Activated naive CD4-positive, alpha-beta T cell treated with anti-CD3 and anti-CD28 coated beads, Interleukin-2, amount 50 U/mL, for 72 hours (primary cell): ENCODE measurements at regions not wholly inside any gene's neighbourhood (a gene's known extent, or its start where the extent isn't known, plus 50 kb on each side); places are given as distances from the start of the nearest gene placed in this dataset.
"Not testable (repeated sequence)": the region's sequence is repeated elsewhere in the genome, so short reads cannot be mapped to it uniquely, and the experiment has no call there.

Experiments used
- ATAC-seq, 2 donors: fragments of 150-1000 bp; cut with Tn5 transposase; 2 replicates each; pipeline ENCODE4 v1.10.0; 2021; ENCODE audit warnings: mild to moderate bottlenecking in 2 of 2, moderate library complexity in 2 of 2
- DNase-seq, 2 donors: peaks; one replicate each; pipeline ENCODE4 v3.0.0; 2021 to 2022; ENCODE audit warnings: low spot score in 2 of 2
- H3K27ac Mint-ChIP-seq, 2 donors: one replicate each; pipeline ENCODE4 v1.8.0; 2022; ENCODE audit warnings: mild to moderate bottlenecking in 2 of 2, mixed read lengths in 2 of 2
- H3K36me3 Mint-ChIP-seq, 2 donors: one replicate each; pipeline ENCODE4 v1.8.0; 2022; ENCODE audit warnings: mixed read lengths in 2 of 2
- H3K9me3 Mint-ChIP-seq, 2 donors: one replicate each; pipeline ENCODE4 v1.8.0; 2022; ENCODE audit warnings: mixed read lengths in 2 of 2

DNA sequence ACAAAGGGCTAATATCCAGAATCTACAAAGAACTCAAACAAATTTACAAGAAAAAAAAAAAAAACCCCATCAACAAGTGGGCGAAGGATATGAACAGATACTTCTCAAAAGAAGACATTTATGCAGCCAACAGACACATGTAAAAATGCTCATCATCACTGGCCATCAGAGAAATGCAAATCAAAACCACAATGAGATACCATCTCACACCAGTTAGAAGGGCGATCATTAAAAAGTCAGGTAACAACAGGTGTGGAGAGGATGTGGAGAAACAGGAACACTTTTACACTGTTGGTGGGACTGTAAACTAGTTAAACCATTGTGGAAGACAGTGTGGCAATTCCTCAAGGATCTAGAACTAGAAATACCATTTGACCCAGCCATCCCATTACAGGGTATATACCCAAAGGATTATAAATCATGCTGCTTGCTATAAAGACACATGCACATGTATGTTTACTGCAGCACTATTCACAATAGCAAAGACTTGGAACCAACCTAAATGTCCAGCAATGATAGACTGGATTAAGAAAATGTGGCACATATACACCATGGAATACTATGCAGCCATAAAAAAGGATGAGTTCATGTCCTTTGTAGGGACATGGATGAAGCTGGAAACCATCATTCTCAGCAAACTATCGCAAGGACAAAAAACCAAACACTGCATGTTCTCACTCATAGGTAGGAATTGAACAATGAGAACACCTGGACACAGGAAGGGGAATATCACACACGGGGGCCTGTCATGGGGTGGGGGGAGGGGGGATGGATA is 222.4 kb upstream of the RUNX1 start:
- H3K27ac Mint-ChIP-seq, H3K9me3 Mint-ChIP-seq, ATAC-seq, H3K36me3 Mint-ChIP-seq, DNase-seq: not testable (repeated sequence)

DNA sequence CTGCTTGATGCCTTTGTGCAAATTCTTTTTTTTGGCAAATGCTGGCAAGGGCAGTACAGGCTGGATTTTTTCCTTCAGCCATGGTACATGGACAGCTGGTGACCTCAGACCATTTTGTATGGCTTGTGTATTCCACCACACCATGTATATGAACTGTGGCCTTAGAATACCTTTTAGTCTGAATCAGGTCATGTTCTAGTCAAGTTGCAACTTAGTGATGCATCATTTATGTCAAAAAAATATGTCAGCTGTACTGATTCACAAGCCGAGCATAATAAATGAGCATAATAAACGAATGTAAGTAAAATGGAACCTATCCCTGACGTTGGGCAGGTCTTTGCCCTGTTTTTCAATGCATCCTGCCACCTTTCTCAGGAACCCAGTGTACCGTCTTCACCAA is 219.7 kb upstream of the RUNX1 start:
- no peak for DNase-seq
- ATAC-seq = no peak
- Mint-ChIP-seq H3K27ac (no peak overlapping the region), H3K9me3 (peaks cover 4 to 13% of the 10 kb centered on the region in 2 donors), H3K36me3 (peaks cover 6 to 7% of the 10 kb centered on the region in 2 donors)

GRCh38 chr21:35268261-35268660 is 219.2 kb upstream of the RUNX1 start:
- Mint-ChIP-seq H3K36me3 (peaks cover 6 to 7% of the 10 kb centered on the region in 2 donors), H3K27ac (no peak overlapping the region), H3K9me3 (peaks cover 4 to 13% of the 10 kb centered on the region in 2 donors)
- DNase-seq = no peak
- no peak for ATAC-seq

GRCh38 chr21:35266546-35266945 is 217.4 kb upstream of the RUNX1 start:
- no peak for DNase-seq
- peaks cover 0 to 7% of the 10 kb centered on the region in 2 donors for H3K36me3 Mint-ChIP-seq
- H3K9me3 Mint-ChIP-seq = peaks cover 4 to 7% of the 10 kb centered on the region in 2 donors
- no peak overlapping the region for H3K27ac Mint-ChIP-seq
- no peak for ATAC-seq

- H3K36me3 Mint-ChIP-seq = peaks cover 0 to 7% of the 10 kb centered on the region in 2 donors
- no peak for ATAC-seq
- DNase-seq = no peak
- peaks cover 4 to 11% of the 10 kb centered on the region in 2 donors for H3K9me3 Mint-ChIP-seq
- H3K27ac Mint-ChIP-seq = no peak overlapping the region
These were observed 216.2 kb upstream of the RUNX1 start for GRCh38 chr21:35265170-35265877.

DNA sequence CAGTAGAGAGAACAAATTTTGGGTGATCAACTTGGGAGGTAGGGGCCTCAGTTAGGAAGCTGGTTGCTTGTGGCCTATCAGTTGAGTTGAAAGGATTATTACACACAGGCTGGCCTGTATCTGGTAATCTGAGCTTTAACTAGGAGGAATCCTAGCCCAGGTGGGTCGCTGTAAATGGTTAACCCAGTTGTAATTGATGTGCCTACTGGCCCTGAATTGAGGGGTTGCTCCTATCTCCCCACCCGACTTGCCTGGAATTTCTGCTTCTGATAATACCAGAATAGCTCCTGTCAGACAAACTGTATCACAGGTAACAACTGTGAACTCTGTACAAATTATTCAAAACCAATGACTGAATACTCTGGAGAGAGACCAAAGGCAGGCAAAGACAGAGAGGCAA is 210.4 kb upstream of the RUNX1 start:
- H3K27ac Mint-ChIP-seq = no peak overlapping the region
- ATAC-seq (no peak), DNase-seq (no peak)
- H3K9me3 Mint-ChIP-seq = peaks cover 7 to 19% of the 10 kb centered on the region in 2 donors
- H3K36me3 Mint-ChIP-seq = peaks cover 4 to 11% of the 10 kb centered on the region in 2 donors

DNA sequence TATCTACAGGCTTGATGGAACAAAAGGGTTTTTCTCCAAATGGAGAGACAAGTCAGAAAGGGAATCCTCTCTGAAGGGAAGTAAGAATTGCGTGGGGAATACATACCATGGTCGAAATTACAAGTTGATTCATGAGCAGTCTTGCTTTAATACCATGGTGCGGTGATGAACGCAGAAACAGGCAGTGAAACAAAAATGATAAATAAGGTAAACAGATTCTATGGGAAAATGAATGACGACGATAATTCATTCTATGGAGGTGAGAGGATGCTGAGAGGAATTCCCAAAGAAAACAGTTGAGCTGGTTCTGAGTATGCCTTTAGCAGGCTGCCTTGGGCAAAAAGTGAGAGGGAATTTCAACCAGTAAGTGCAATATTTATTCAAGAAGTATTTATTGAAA is 209.4 kb upstream of the RUNX1 start:
- Mint-ChIP-seq H3K27ac (no peak overlapping the region), H3K9me3 (peaks cover 4 to 14% of the 10 kb centered on the region in 2 donors)
- ATAC-seq = no peak

DNA sequence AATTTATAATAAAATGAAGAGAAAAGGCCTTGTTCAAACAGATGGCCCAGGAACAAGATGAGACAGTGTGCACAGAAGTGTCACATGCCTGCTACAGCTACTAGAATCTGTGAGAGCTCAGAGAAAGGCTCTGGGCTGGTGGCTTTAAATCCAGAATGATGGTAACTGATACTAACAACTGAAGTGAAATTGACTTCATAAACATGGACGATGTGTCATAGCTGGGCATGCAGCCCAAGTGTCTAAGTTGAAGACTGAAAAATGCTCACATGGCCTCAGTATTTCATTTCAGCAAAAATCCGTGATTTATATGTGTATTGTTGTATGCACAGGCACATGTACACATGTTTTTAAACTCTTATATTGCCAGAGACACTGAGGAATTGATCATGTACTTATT is 208.3 kb upstream of the RUNX1 start:
- no peak for DNase-seq
- peak in 1 of 2 donors; percentile 38 for ATAC-seq
- H3K27ac Mint-ChIP-seq = no peak overlapping the region
- H3K9me3 Mint-ChIP-seq = peaks cover 4 to 14% of the 10 kb centered on the region in 2 donors
- peaks cover 4 to 11% of the 10 kb centered on the region in 2 donors for H3K36me3 Mint-ChIP-seq

More for the DNA sequence above, 209.4 kb upstream of the RUNX1 start:
- peaks cover 4 to 11% of the 10 kb centered on the region in 2 donors for H3K36me3 Mint-ChIP-seq
- no peak for DNase-seq

GRCh38 chr21:35256468-35256988 is 207.4 kb upstream of the RUNX1 start:
- H3K36me3 Mint-ChIP-seq = peaks cover 4 to 16% of the 10 kb centered on the region in 2 donors
- ATAC-seq (no peak), DNase-seq (no peak)
- H3K9me3 Mint-ChIP-seq = peaks cover 4 to 18% of the 10 kb centered on the region in 2 donors
- peak overlapping the region in 1 of 2 donors; percentile 19 for H3K27ac Mint-ChIP-seq

- ATAC-seq = no peak
- Mint-ChIP-seq H3K27ac (no peak overlapping the region), H3K9me3 (peaks cover 9 to 25% of the 10 kb centered on the region in 2 donors), H3K36me3 (peaks cover 13 to 34% of the 10 kb centered on the region in 2 donors)
- DNase-seq = no peak
These were observed 205.7 kb upstream of the RUNX1 start for GRCh38 chr21:35254765-35255138.

GRCh38 chr21:35254006-35254764 is 205.1 kb upstream of the RUNX1 start:
- no peak for DNase-seq
- no peak for ATAC-seq
- Mint-ChIP-seq H3K27ac (no peak overlapping the region), H3K36me3 (peaks cover 9 to 37% of the 10 kb centered on the region in 2 donors), H3K9me3 (peaks cover 9 to 26% of the 10 kb centered on the region in 2 donors)

DNA sequence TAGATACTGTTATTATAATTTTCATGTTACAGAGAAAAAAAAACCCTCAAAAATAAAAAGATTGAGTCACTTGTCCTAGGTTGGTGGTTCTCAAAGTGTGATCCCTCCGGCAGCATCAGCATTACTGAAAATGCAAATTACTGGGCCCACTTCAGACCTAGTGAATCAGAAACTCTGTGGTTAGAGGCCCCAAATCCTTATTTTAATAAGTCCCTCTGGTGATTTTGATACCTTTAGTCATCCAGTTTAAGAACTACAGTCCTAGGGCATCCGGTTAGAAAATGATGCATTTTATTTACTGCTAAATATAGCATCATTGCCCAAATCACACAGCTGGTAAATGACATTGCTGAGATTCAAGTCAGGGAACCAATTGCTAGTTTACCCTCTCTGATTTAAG is 203.7 kb upstream of the RUNX1 start:
- H3K27ac Mint-ChIP-seq = no peak overlapping the region
- DNase-seq = peak in 1 of 2 donors; percentile 20
- ATAC-seq = peak; percentile 78 to 91
- peaks cover 13 to 31% of the 10 kb centered on the region in 2 donors for H3K9me3 Mint-ChIP-seq
- peaks cover 9 to 43% of the 10 kb centered on the region in 2 donors for H3K36me3 Mint-ChIP-seq

- Mint-ChIP-seq H3K36me3 (peaks cover 9 to 37% of the 10 kb centered on the region in 2 donors), H3K27ac (no peak overlapping the region), H3K9me3 (peaks cover 9 to 30% of the 10 kb centered on the region in 2 donors)
- no peak for DNase-seq
- ATAC-seq = no peak
These were observed 200.5 kb upstream of the RUNX1 start for GRCh38 chr21:35249636-35250035.

DNA sequence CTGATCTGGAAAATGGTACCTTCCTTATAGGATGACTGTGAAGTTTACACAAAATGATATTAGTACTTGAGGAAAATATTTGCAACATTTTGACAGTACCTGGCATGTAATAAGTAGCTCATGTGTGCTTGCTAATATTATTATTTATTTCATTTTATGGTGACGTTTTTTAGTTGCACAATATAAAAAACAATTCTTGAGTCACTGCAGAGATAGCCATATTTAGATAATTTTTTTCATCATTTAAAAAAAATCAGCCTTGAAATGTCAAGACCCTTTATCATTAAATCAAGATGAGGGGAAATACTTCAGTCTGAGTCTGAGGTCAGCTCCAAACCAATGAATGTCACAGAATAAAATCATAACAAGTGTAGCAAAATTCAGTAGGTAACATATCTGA is 196.8 kb upstream of the RUNX1 start:
- DNase-seq (no peak), ATAC-seq (no peak)
- H3K9me3 Mint-ChIP-seq = peaks cover 9 to 20% of the 10 kb centered on the region in 2 donors
- no peak overlapping the region for H3K27ac Mint-ChIP-seq
- H3K36me3 Mint-ChIP-seq = peaks cover 8 to 25% of the 10 kb centered on the region in 2 donors

DNA sequence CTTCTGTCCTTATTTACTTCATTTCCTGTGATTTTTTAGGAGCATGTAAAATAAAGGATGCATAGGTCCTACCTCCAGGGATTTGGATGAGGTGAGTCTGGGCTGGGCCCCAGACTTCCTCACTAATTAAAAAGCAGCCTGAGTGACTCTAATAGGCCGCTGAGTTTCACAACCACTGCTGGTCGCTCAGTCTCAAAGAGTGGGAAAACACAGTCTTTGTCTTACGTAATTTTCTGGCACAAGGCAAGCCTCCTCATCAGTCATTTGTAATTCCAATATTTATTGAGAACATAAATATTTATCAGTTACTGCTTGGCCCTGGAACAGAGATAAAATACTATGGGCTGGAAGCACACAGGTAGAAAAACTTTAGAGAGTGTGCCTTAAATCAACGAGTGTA is 195.4 kb upstream of the RUNX1 start:
- Mint-ChIP-seq H3K27ac (no peak overlapping the region), H3K36me3 (peaks cover 0 to 12% of the 10 kb centered on the region in 2 donors), H3K9me3 (peaks cover 4 to 14% of the 10 kb centered on the region in 2 donors)
- ATAC-seq (no peak), DNase-seq (no peak)

DNA sequence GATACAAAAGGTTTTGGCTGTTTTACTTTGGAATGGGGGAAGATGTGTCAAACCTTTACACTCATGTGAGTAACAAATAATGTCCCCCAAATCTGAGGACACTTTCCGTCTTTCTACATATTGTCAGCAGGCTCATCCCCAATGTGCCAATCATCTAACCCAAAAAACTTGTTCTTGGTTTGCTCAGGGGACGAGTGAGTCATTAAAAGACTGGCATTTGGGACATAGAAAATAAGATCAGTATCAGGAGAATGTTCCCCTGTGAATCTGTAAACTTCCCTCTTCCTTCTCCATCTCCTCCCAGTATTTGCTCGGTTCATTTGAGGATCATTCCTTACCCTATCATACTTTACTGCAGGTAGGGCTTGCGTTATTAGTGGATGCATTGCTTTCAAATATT is 194.1 kb upstream of the RUNX1 start:
- no peak for ATAC-seq
- DNase-seq = no peak

More for the DNA sequence above, 194.1 kb upstream of the RUNX1 start:
- H3K9me3 Mint-ChIP-seq = peaks cover 0 to 11% of the 10 kb centered on the region in 2 donors
- H3K27ac Mint-ChIP-seq = no peak overlapping the region
- peaks cover 0 to 7% of the 10 kb centered on the region in 2 donors for H3K36me3 Mint-ChIP-seq
